ENCODE measurements at regions not wholly inside any gene's neighbourhood (a gene's known extent, or its start where the extent isn't known, plus 50 kb on each side); places are given as distances from the start of the nearest gene placed in this dataset.
A peak's percentile ranks its signal among the peaks of the same experiment; 100 is the strongest.
"Not testable (repeated sequence)": the region's sequence is repeated elsewhere in the genome, so short reads cannot be mapped to it uniquely, and the experiment has no call there.

GRCh38 chr15:30761365-30761764 lies 135.4 kb downstream of the ARHGAP11B start:
- not testable (repeated sequence) for DNase-seq

- not testable (repeated sequence) for DNase-seq
These were observed 134.2 kb upstream of the FAN1 start for GRCh38 chr15:30769390-30770124.

GRCh38 chr15:30770759-30771158 lies 133.0 kb upstream of the FAN1 start:
- DNase-seq, result no peak

GRCh38 chr15:30783019-30783418 lies 120.7 kb upstream of the FAN1 start:
- no peak for DNase-seq

GRCh38 chr15:30788595-30788994 lies 115.1 kb upstream of the FAN1 start:
- no peak for DNase-seq

- DNase-seq, result no peak
These were observed 112.2 kb upstream of the FAN1 start for GRCh38 chr15:30791239-30792175.

- DNase-seq, result peak; percentile 0
These were observed 110.9 kb upstream of the FAN1 start for GRCh38 chr15:30792843-30793242.

GRCh38 chr15:30794388-30794787 lies 109.3 kb upstream of the FAN1 start:
- DNase-seq, result no peak

- not testable (repeated sequence) for DNase-seq
These were observed 104.2 kb upstream of the FAN1 start for GRCh38 chr15:30799565-30799964.

GRCh38 chr15:30801140-30801895 lies 102.4 kb upstream of the FAN1 start:
- DNase-seq, result peak; percentile 12

- DNase-seq, result peak; percentile 18
These were observed 101.7 kb upstream of the FAN1 start for GRCh38 chr15:30802001-30802400.

GRCh38 chr15:30803703-30804102 lies 100.0 kb upstream of the FAN1 start:
- DNase-seq, result not testable (repeated sequence)

- DNase-seq, result no peak
These were observed 87.3 kb upstream of the FAN1 start for GRCh38 chr15:30816430-30816829.

GRCh38 chr15:30823068-30823813 lies 80.5 kb upstream of the FAN1 start:
- DNase-seq, result peak; percentile 33

- DNase-seq, result no peak
These were observed 79.1 kb upstream of the FAN1 start for GRCh38 chr15:30824518-30825195.

- no peak for DNase-seq
These were observed 76.0 kb upstream of the FAN1 start for GRCh38 chr15:30827625-30828303.

GRCh38 chr15:30828304-30828639 lies 75.4 kb upstream of the FAN1 start:
- DNase-seq, result not testable (repeated sequence)

GRCh38 chr15:30830961-30831360 lies 72.8 kb upstream of the FAN1 start:
- DNase-seq, result no peak

- DNase-seq, result not testable (repeated sequence)
These were observed 70.3 kb upstream of the FAN1 start for GRCh38 chr15:30833379-30833778.

GRCh38 chr15:30841639-30842038 lies 62.1 kb upstream of the FAN1 start:
- not testable (repeated sequence) for DNase-seq

- DNase-seq, result not testable (repeated sequence)
These were observed 60.8 kb upstream of the FAN1 start for GRCh38 chr15:30842798-30843472.

Data from DMS79 (cell line).